A673 (cell line): ENCODE measurements at regions not wholly inside any gene's neighbourhood (a gene's known extent, or its start where the extent isn't known, plus 50 kb on each side); places are given as distances from the start of the nearest gene placed in this dataset.

Experiments
- BruUV-seq: library from RNA; stranded (reverse); fragments of 400-500 nt; replicated peaks from 2 replicates; lab custom pipeline; 2021; lab: Mats Ljungman, UMichigan
- CTCF ChIA-PET: fragments of 300-600 bp; sonication (Branson Sonifier 250); formaldehyde crosslinking; loops from one replicate; lab custom pipeline; 2022; ENCODE audit warnings: antibody characterized with exemption; lab: Charles Lee
- POLR2A ChIA-PET: fragments of 300-600 bp; sonication (Branson Sonifier 250); formaldehyde crosslinking; loops from one replicate; lab custom pipeline; 2022; ENCODE audit warnings: antibody characterized with exemption; ENCODE audit not compliant: low non-redundant PET; lab: Charles Lee
- DNase-seq: peaks from one replicate; pipeline ENCODE4 v3.0.0-alpha.2; 2015; ENCODE audit warnings: low spot score
- H3K27ac ChIP-seq: fragments of 200-600 bp; sonication (generic); 2 replicates; pipeline ENCODE4 v1.5.1; 2016; ENCODE audit warnings: mixed run types, low read depth, mild to moderate bottlenecking, mixed read lengths, antibody characterized with exemption, low read length; ENCODE audit not compliant: poor library complexity, severe bottlenecking
- H3K27me3 ChIP-seq: fragments of 200-600 bp; sonication (generic); replicated peaks from 2 replicates; pipeline ENCODE4 v1.6.1; 2017; ENCODE audit warnings: mixed run types, low read depth, mild to moderate bottlenecking, mixed read lengths, antibody characterized with exemption, low read length; ENCODE audit not compliant: insufficient read depth, poor library complexity
- H3K36me3 ChIP-seq: fragments of 200-600 bp; sonication (generic); 2 replicates; pipeline ENCODE4 v1.6.1; 2016; ENCODE audit warnings: mixed run types, mild to moderate bottlenecking, mixed read lengths, antibody characterized with exemption, low read length; ENCODE audit not compliant: insufficient read depth, poor library complexity, severe bottlenecking
- H3K4me1 ChIP-seq: fragments of 200-600 bp; sonication (generic); 2 replicates; pipeline ENCODE4 v1.6.1; 2017; ENCODE audit warnings: mixed run types, mild to moderate bottlenecking, mixed read lengths, antibody characterized with exemption, low read length; ENCODE audit not compliant: insufficient read depth, poor library complexity, severe bottlenecking
- H3K4me3 ChIP-seq: fragments of 200-600 bp; sonication (generic); 2 replicates; pipeline ENCODE4 v1.5.1; 2016; ENCODE audit warnings: low read depth, mixed run types, mild to moderate bottlenecking, mixed read lengths, low read length; ENCODE audit not compliant: poor library complexity, severe bottlenecking
- H3K9me3 ChIP-seq: fragments of 200-600 bp; sonication (generic); 2 replicates; pipeline ENCODE4 v1.6.1; 2016; ENCODE audit warnings: mixed run types, low read depth, mild to moderate bottlenecking, mixed read lengths, antibody characterized with exemption, low read length; ENCODE audit not compliant: poor library complexity, severe bottlenecking
- CTCF ChIP-seq: fragments of 300-800, 200-600 bp; sonication (generic); conservative IDR thresholded peaks from 2 replicates; pipeline ENCODE4 v1.5.1; 2017; ENCODE audit warnings: low read depth, mild to moderate bottlenecking, antibody characterized with exemption, low read length, moderate library complexity, mixed read lengths
- EZH2 ChIP-seq: fragments of 200-600 bp; sonication (generic); IDR thresholded peaks from 2 replicates; pipeline ENCODE4 v1.6.1; 2017; ENCODE audit warnings: borderline replicate concordance, low read depth, mild to moderate bottlenecking, mixed read lengths, antibody characterized with exemption, low read length; ENCODE audit not compliant: poor library complexity, severe bottlenecking
- intact Hi-C: fragments of 100-400 bp; cut with micrococcal nuclease; formaldehyde crosslinking; loops from one replicate; pipeline ENCODE4 v1.10.0; 2022; ENCODE audit not compliant: unreplicated experiment

- Histone ChIP-seq H3K4me3 (no peak overlapping the region), H3K27ac (no peak overlapping the region), H3K36me3 (no peaks in the 10 kb centered on the region), H3K27me3 (no peaks in the 10 kb centered on the region), H3K4me1 (no peaks in the 10 kb centered on the region), H3K9me3 (no peaks in the 10 kb centered on the region)
- ChIA-PET POLR2A (no interaction called here), CTCF (no interaction called here)
- no TSS peak for BruUV-seq
- TF ChIP-seq CTCF (no peak), EZH2 (no peak)
- no peak for DNase-seq
- intact Hi-C loops = no loop called here
Observed at GRCh38 chr15:77682564-77682963, 49.9 kb upstream of the LINGO1 start.
